Right cardiac atrium (tissue), 5 donors: ENCODE measurements at regions not wholly inside any gene's neighbourhood (a gene's known extent, or its start where the extent isn't known, plus 50 kb on each side); places are given as distances from the start of the nearest gene placed in this dataset.
A peak's percentile ranks its signal among the peaks of the same experiment; 100 is the strongest.

Experiments
- ATAC-seq, 2 donors: fragments of 200-7000 bp; cut with Tn5 transposase; one replicate each; pipeline versions ENCODE4 v1.8.0 to v1.9.1; 2020; ENCODE audit warnings: moderate library complexity in 2 of 2, mild to moderate bottlenecking in 1 of 2
- DNase-seq, 3 donors: peaks; one replicate each; pipeline ENCODE4 v3.0.0-alpha.2; 2020
- H3K27ac ChIP-seq: one replicate; pipeline ENCODE4 v1.5.1; 2013; ENCODE audit warnings: mild to moderate bottlenecking, low read length, control low read depth, moderate library complexity
- H3K27me3 ChIP-seq: one replicate; pipeline ENCODE4 v1.6.1; 2013; ENCODE audit not compliant: control insufficient read depth, insufficient read depth
- H3K4me1 ChIP-seq: one replicate; pipeline ENCODE4 v1.6.1; 2013; ENCODE audit warnings: low read length; ENCODE audit not compliant: control insufficient read depth, insufficient read depth
- H3K4me3 ChIP-seq: one replicate; pipeline ENCODE4 v1.5.1; 2013; ENCODE audit warnings: low read length, control low read depth
- H3K9me3 ChIP-seq: one replicate; pipeline ENCODE4 v1.6.1; 2013; ENCODE audit warnings: low read length; ENCODE audit not compliant: control insufficient read depth
- WGBS: extraction: QIAGEN DNeasy Blood & Tissue Kit; methylation state at CpG from one replicate; pipeline ENCODE4 v1.1.7; 2013; 5-methylcytosine and 5-hydroxymethylcytosine counted together
- intact Hi-C, 4 donors: fragments of 100-400 bp; cut with DNase I; formaldehyde crosslinking; loops; one replicate each; pipeline versions ENCODE4 v1.11.0 to v1.14.0; 2022 to 2023
- donor health status: healthy with polysubstance abuse.
- donor health status: DM: no; HTN: yes; CAD: no.
- donor health status: DM: no; HTN: no; CAD: no.
- donor health status: DM: no; HTN: yes; CAD: no; lungs with severe emphysema.
- donor health status: DM: yes; HTN: yes; CAD: no.

DNA sequence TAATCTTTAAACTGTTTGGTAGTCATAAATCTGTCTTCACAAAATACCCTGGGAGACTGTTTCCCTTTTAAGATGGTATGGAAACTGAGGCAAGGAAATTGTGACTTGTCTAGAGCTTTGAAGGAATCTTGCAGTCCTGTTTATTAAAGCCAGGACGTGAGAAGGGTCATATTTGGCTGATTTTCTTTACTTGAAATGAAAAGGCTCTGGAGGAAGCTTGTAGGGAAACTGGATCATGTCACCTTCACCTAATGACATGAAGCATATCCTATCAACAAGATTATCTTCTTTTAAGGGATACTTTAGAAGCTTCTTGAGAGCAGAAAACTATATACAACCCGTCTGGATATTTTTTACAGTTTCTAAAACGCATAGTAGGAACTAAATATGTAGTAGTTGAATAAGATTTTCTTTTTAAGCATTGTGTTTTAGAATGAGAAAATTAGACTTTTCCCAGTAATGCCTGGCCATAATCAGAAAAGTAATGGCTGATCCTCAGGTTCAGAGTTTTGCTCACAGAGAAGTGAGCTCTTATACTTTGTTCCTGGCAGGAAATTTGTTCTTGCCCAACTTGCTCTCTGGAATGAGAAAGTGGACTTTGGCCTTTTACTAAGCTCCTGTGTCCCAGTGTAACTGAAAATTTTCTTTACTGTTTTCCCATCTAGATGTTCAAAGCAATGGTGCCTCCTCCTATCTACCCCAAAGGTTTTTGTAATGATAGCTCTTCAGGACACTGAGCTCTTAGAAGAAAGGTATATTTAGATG, 136.8 kb upstream of the AFF2 start:
- no peak overlapping the region for H3K4me3 ChIP-seq
- ATAC-seq (no peak), DNase-seq (no peak)
- H3K9me3 ChIP-seq: no peaks in the 10 kb centered on the region
- H3K4me1 ChIP-seq: no peaks in the 10 kb centered on the region
- 56% methylated on average over 3 of the region's 3 CpGs for WGBS
- no peak overlapping the region for H3K27ac ChIP-seq
- H3K27me3 ChIP-seq: no peaks in the 10 kb centered on the region
- intact Hi-C loops: no loop called here

DNA sequence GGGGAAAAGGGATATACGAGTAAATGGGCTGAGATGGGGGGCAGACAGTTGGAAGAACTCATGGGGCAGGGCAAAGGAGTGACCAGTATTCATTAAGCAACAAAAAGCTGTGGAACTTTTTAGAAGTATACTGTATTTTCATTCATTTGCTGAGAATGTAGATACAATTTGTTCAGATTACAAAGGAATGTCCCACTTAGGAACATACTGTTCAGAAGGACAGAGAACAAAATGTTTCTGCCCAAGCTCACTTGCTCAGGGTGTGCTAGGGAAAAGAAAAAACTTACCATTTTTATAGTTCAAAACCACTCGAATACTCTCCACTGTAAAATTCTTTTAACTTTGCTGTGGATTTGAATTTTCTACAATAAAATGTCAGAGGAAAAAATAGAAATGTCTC, 135.2 kb upstream of the AFF2 start:
- H3K9me3 ChIP-seq: no peaks in the 10 kb centered on the region
- no peaks in the 10 kb centered on the region for H3K4me1 ChIP-seq
- DNase-seq (peak in 1 of 3 donors; percentile 24), ATAC-seq (peak in 1 of 2 donors; percentile 86)
- no peak overlapping the region for H3K4me3 ChIP-seq
- WGBS: 39% methylated on average over 2 of the region's 2 CpGs
- intact Hi-C loops: no loop called here
- no peaks in the 10 kb centered on the region for H3K27me3 ChIP-seq
- H3K27ac ChIP-seq: no peak overlapping the region

DNA sequence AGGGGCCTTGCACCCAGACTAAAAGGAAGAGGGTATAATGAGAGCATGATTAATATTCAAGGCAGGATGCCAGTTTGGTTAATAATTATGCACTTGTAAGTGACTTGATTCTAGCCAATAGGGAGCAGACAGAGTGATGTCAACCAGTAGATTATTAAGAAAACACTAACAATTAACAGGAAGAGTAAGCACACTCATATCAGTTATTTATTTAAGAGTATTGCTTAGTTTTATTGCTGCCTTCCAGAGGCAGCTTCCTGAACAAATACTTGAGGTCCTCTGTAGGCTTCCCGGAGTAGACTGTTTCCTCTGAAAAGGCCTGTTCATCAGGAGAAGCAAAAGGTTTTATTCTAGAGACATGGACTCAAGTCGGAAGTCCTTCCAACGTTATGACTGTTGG, 129.1 kb upstream of the AFF2 start:
- Histone ChIP-seq H3K27me3 (no peaks in the 10 kb centered on the region), H3K27ac (no peak overlapping the region), H3K4me1 (no peaks in the 10 kb centered on the region), H3K9me3 (no peaks in the 10 kb centered on the region), H3K4me3 (no peak overlapping the region)
- ATAC-seq (no peak), DNase-seq (no peak)
- WGBS: 54% methylated on average over 3 of the region's 3 CpGs
- intact Hi-C loops: no loop called here

DNA sequence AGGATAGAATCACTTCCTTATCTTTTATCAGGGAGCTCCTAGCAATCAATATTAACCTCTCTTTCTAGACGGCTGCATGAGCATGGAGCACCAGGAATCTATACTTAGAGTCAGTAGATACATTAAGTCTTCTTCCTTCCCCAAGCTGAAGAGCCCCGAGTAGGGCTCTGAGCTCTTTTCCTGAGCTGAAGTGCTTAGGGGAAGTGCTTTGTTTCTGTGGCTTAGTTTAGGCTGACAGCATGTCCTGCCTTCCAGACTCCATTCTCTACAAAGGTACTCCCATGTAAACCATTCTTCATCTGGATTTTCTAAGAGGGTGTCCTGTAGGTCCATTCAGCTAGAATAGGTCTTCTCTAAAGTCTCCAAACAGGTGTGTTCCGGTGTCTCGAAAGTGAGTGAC, 127.5 kb upstream of the AFF2 start:
- DNase-seq: no peak
- Histone ChIP-seq H3K4me3 (no peak overlapping the region), H3K9me3 (no peaks in the 10 kb centered on the region), H3K27ac (no peak overlapping the region), H3K4me1 (no peaks in the 10 kb centered on the region), H3K27me3 (no peaks in the 10 kb centered on the region)
- ATAC-seq: no peak
- intact Hi-C loops: no loop called here
- 61% methylated on average over 4 of the region's 4 CpGs for WGBS

DNA sequence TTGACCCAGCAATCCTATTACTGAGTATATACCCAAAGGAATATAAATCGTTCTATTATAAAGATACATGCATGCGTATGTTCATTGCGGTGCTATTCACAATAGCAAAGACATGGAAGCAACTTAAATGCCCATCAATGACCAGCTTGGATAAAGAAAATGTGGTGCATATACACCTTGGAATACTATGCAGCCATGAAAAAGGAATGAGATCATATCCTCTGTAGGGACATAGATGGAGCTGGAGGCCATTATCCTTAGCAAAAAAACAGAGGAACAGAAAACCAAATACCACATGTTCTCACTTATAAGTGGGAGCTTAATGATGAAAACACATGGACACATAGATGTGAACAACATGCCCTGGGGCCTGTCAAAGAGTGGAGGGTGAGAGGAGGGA, 124.1 kb upstream of the AFF2 start:
- ATAC-seq (no peak), DNase-seq (no peak)
- Histone ChIP-seq H3K4me1 (no peaks in the 10 kb centered on the region), H3K4me3 (no peak overlapping the region), H3K27me3 (no peaks in the 10 kb centered on the region), H3K9me3 (no peaks in the 10 kb centered on the region), H3K27ac (no peak overlapping the region)
- intact Hi-C loops: no loop called here
- WGBS: over 99% methylated on average over 3 of the region's 3 CpGs

DNA sequence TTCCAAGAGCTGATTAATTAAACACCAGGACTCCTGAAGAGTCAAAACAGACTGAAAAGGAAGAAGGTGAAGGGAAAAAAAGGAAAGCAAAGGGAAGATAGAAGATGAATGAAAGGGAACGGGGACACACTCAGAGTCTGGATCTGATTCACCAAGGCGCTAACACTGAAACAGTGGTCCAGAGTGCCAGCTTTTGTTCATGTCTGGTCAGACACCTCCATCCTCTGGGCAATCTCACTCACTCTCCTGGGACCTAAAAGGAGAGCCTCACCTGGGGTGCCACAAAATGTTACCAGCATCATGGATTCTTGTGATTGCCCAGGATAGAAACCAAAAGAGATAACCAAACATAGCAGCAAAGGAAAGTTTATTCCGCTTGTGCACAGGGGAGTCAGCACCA, 120.3 kb upstream of the AFF2 start:
- intact Hi-C loops: no loop called here

DNA sequence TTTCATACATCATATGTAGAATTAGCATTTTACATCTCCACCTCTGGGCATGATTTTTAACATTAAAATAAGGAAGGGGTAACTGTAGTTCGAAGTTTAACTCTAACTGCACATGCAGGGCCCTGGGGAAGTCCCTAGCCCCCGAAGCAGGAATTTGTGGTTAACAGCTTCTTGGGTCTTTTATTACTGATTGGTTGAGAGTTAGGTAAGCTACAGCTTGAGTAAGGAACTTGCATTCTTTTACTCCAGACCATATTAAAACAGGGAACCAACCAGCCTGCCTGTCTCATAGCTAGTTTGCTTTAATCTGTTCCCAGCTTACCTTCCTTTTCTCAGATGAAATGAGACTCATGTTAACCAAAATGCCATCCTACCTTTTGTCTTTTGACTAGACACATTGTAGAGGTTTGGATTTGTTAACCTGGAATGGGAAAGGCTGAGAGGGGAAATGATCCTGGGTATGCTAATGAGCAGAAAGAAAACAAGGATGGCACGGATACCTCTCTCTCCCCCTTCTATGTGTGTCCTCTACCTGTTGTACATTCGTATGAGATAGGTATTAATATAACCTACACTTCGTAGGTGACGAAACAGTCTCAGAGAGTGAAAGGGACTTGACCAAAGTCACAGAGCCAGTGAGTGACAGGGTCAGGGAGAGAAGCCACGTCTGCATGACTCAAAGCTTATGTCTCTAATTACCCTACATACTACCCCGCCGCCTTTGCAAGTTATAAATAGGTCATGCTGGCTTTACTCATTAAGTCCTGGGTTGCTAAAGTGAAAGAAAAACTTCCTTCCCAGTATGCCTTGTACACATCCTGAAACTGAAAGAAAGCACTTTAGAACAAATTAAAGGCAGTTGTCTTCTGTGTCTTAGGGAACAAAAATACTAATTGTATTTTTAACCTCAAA, 119.5 kb upstream of the AFF2 start:
- no peak overlapping the region for H3K27ac ChIP-seq
- H3K4me1 ChIP-seq: no peaks in the 10 kb centered on the region
- WGBS: 44% methylated on average over 9 of the region's 9 CpGs
- ATAC-seq: no peak
- no peaks in the 10 kb centered on the region for H3K9me3 ChIP-seq
- H3K27me3 ChIP-seq: no peaks in the 10 kb centered on the region
- intact Hi-C loops: no loop called here
- no peak for DNase-seq
- H3K4me3 ChIP-seq: no peak overlapping the region

More for the DNA sequence above, 120.3 kb upstream of the AFF2 start:
- ATAC-seq (no peak), DNase-seq (no peak)
- Histone ChIP-seq H3K4me1 (no peaks in the 10 kb centered on the region), H3K27ac (no peak overlapping the region), H3K27me3 (no peaks in the 10 kb centered on the region), H3K9me3 (no peaks in the 10 kb centered on the region), H3K4me3 (no peak overlapping the region)
- 80% methylated on average over 3 of the region's 3 CpGs for WGBS

DNA sequence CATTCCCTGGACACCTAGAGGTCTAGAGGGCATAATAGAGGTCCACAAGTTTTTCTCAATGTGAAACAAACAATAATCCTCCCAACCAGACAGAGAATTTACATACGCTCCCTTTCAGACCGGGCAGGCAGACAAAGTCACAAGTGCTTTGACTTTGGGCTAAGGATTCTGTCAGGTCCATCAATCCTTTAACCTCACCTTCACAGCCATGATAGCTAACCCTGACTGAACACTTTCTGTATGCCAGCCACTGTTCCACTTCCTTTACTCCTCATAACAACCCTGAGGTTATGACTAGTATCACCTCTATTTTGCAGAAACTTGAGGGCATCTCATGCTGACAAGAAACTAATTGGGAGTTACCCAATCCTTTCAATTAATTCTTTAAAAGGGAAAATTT, 118.8 kb upstream of the AFF2 start:
- ATAC-seq: no peak
- 59% methylated on average over 2 of the region's 2 CpGs for WGBS
- Histone ChIP-seq H3K4me3 (no peak overlapping the region), H3K27ac (no peak overlapping the region), H3K27me3 (no peaks in the 10 kb centered on the region), H3K4me1 (no peaks in the 10 kb centered on the region), H3K9me3 (no peaks in the 10 kb centered on the region)
- DNase-seq: no peak
- intact Hi-C loops: no loop called here

DNA sequence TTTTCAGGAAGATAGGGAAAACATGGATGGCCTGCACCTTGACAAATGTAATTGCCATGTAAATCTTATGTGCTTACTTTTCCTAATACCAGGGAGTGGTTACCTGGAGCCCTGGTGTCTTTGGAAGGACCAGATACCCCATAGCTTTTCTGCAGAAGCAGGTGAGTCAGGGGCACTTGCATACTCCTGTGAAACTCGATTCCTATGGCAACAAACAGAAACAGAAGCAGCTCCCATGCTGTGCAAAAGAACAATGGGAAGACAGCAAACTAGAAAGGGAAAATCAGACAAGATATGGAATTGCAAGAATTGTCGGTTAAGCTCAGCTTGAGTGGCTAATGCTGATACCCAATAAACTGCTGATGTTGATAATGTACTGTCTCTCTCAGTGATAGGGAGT, 117.4 kb upstream of the AFF2 start:
- no peaks in the 10 kb centered on the region for H3K4me1 ChIP-seq
- intact Hi-C loops: no loop called here
- H3K27me3 ChIP-seq: no peaks in the 10 kb centered on the region
- DNase-seq (no peak), ATAC-seq (no peak)
- no peak overlapping the region for H3K27ac ChIP-seq
- WGBS: 52% methylated on average over 2 of the region's 2 CpGs
- H3K9me3 ChIP-seq: no peaks in the 10 kb centered on the region
- no peak overlapping the region for H3K4me3 ChIP-seq

DNA sequence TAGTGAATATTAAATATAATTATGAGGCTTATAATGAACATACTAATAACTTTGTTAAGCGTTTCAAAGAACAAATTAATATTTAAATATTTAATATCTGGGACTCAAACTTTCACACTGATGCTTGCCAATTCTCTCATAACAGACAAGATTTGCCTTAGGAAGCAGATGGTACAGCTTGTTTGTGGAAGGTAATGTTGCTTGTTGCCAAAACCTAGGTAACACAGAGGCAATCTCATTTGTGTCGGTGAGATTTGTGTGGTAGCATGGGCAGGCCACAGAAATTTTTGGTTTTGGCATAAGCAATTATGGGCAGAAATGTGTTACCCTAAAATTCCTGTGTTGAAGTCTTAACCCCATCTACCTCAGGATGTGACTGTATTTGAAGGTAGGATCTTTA, 114.9 kb upstream of the AFF2 start:
- 88% methylated on average over 2 of the region's 2 CpGs for WGBS
- no peaks in the 10 kb centered on the region for H3K4me1 ChIP-seq
- H3K27ac ChIP-seq: no peak overlapping the region
- intact Hi-C loops: no loop called here
- no peak overlapping the region for H3K4me3 ChIP-seq
- H3K27me3 ChIP-seq: no peaks in the 10 kb centered on the region
- ATAC-seq: no peak
- DNase-seq: no peak
- H3K9me3 ChIP-seq: no peaks in the 10 kb centered on the region

DNA sequence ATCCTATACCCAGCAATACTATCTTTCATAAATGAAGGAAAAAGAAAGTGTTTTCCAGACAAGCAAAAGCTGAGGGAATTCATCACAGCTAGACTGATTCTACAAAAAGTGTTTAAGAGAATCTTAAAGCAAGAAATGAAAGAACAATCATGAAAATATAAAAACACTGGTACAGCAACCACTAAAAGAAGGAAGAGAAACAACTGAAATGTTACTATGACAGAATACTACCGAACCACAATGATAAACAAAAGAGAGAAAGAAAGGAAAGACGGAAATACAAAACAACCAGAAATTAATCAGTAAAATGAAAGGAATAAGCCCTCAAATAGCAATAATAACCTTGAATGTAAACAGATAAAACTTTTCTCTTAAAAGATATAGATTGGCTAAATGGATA, 110.8 kb upstream of the AFF2 start:
- 80% methylated on average over 2 of the region's 2 CpGs for WGBS
- DNase-seq: no peak
- no peak overlapping the region for H3K4me3 ChIP-seq
- ATAC-seq: no peak
- intact Hi-C loops: no loop called here
- no peaks in the 10 kb centered on the region for H3K4me1 ChIP-seq
- H3K27ac ChIP-seq: no peak overlapping the region
- H3K27me3 ChIP-seq: no peaks in the 10 kb centered on the region
- H3K9me3 ChIP-seq: no peaks in the 10 kb centered on the region
